HG03354 (cell line): ENCODE measurements at regions not wholly inside any gene's neighbourhood (a gene's known extent, or its start where the extent isn't known, plus 50 kb on each side); places are given as distances from the start of the nearest gene placed in this dataset.
A peak's percentile ranks its signal among the peaks of the same experiment; 100 is the strongest.

Source experiments
- ATAC-seq: cut with Tn5 transposase; IDR thresholded peaks from one replicate; pipeline ENCODE4 v1.9.1; 2021; ENCODE audit warnings: mild to moderate bottlenecking; ENCODE audit not compliant: unreplicated experiment, poor library complexity, severe bottlenecking

DNA sequence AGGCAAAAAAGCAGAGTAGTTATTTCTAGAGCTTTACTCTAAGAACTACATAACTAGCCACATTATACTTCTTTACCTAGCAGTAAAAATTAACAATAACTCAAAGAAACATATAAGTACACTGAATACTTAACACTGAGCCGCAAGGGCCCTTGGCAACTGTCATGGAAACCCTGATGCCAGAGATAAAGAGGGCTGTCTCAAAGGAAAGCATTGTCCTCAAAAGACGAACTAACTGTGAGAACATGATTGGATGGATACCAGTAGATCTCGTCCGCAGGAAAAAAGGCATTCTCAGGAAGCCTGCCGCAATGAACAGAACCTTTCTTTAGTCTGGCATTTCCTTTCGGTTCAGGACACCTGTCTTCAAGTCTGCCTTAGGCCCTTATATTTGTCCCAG lies 379.0 kb upstream of the SLC30A5 start:
- no peak for ATAC-seq

DNA sequence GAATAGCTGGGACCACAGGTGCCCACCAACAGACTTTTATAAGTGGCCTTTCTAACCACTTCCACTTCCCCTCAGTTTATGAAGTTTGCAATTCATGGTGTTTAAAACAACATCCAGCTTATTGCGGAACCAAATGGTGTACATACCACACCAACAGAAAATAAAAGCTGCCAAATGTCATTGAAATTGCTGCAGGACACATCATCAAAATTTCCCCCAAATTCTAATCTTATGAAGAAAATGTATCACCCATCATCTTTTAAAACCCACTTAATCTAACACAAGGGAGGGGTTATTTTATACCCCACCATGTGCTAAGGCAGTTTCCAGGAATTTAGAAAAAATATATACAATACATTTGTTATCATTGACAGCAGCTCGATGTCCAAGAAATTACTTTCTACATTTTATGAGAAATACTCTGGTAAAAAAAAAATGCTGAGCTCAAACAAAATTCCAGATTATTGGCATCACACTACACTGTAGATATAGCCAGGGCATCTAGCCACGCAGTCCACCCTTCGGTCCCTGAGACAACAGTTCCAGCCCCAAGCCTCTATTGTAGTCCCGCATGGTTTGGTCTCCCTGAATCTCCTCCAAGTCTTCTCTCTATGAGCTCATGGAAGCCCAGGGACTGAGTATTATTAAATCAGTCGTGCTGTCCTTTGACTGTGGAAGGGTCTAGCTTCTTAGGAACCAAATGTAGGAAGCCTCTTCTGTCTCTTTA lies 372.8 kb upstream of the SLC30A5 start:
- no peak for ATAC-seq

- ATAC-seq: no peak
These were observed 371.5 kb upstream of the SLC30A5 start for GRCh38 chr5:68722357-68722756.

DNA sequence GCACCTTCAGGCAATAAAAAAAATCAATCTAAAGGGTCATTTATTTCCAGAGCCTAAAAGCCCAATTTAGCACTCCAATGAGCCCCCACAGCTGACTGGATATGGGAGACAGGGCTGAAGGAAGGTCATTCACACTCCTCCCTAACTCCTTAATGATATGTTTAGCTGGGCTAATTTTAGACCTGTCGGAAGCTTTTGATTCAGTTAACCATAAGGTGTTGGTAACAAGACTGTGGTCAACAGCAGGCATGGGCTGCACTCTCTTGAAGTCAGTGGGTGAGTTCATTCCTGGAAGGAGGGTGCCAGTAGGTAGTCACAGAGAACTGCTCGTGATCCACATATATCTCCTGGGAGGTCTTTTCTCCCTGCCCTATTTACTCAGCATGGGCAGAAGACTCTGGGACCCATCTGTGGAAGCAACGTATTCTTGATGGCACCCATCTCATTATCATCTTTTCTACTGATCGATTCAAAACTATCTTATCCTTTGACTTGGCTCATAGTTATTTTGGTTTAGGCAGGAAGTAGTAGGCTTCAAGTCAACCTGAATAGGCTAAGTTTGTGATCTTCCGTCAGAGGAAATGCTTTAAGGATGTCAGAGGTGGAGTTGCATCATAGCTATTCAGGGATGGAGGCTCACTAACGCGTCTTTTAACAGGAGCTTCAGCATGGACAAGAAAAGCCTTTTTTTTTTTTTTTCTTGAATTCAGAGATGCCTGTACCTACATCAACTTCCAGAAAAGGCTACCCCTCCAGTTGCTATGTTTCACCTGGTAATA lies 367.7 kb upstream of the SLC30A5 start:
- ATAC-seq: no peak

DNA sequence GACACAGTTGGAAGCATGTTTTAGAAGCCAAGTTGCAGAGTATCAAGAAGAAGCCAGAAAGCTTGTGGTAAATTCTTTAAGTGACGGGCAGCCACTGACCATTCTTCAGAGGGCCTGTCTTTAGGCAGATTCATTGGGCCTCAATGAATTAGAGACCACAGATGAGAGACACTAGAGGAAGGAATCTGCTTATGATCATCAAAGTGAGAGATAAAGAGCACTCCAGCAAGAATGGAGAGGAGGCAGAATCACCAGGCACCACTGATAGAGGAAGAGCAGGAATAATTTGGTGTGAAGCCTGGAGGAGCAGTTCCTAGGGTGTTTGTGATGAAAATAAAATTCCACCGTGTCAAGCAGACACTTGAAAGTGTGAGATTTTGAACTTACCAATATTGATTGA lies 365.9 kb upstream of the SLC30A5 start:
- no peak for ATAC-seq

- no peak for ATAC-seq
These were observed 364.1 kb upstream of the SLC30A5 start for GRCh38 chr5:68729678-68730077.

GRCh38 chr5:68730220-68730978 lies 363.4 kb upstream of the SLC30A5 start:
- ATAC-seq: no peak

DNA sequence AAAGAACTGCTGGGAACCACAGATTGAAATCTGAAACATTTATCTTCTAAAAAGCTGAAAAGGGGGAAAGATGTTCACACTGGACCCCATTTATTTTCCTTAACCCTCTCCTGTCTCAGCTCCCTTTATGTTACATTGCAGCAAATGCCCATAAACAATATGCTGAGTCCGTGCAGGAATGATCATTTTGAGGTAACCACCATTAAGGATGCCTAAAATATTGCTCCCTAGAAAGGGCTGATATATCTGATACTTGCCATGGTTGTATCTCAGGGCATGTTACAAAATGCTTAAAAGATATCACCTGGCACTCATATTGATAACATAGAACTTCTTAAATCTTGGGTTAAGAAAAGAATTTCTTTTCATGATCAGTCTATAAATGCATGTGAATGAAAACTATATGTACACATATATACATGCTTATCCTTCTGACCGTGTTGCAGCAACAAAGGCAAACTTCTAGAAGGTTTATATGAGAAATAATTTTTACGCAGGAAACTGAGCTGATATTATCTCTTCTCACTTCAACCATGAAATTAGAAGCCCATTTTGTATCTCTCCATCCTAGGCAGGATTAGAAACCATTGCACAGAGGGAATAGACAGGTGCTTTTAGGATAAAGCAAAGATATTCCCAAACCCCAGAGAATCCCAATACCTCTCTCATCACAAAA lies 362.7 kb upstream of the SLC30A5 start:
- no peak for ATAC-seq

- no peak for ATAC-seq
These were observed 361.6 kb upstream of the SLC30A5 start for GRCh38 chr5:68732251-68732650.

DNA sequence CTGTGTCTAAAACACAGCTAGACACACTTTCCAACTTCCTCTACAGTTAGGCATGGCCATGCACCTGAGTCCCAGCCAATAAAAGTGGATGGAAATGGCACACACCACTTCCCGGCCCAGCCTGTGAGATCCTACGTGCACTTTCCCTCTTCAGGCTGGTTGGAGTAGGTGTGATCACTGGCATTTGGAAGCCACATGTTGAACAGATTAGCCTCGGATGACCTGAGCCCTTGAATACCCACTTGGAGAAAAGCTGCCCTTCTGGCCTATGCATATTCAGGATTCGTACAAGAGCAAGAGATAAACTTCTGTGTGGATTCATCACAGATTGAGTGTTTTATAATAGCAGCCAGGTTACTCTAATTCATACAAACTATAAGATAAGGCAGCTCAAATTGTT lies 359.0 kb upstream of the SLC30A5 start:
- no peak for ATAC-seq

DNA sequence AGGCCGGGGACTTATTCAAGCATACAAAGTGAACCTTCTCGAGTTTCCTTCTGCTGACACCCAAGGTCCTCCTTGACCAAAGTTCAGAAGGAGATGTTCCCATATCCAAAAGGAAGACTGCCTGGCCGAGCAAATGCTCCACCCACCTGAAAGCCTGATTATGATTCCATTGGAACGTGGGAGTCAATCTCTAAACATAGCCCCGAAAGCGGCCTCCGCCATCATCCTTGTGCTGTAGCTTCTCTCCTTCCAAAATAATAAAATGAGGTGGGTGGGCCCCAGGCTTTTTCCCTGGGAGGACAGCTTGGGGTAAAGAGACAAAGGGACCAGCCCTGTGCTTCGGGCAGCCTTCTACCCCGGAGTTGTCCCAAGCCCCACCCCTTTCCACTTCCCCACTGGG lies 355.6 kb upstream of the SLC30A5 start:
- ATAC-seq: no peak

DNA sequence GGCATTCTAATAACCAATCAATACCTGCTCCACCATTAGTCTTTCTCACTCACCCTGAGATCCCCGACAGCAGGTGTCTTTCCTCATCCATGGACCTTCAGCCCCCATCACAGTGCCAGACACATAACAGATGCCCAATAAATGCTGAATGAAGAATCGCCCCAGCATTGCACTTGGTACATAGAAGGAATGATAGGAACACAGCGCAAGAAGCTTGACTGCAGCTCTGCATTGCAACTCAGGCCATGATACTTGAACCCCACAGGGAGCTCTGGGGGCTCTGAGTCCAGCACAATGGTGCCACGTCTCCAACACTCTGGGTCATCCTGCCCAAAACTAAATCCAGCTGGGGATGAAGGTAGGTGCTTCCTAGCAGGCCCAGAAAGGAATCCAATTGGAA lies 355.0 kb upstream of the SLC30A5 start:
- no peak for ATAC-seq

- ATAC-seq: peak; percentile 91
These were observed 354.1 kb upstream of the SLC30A5 start for GRCh38 chr5:68739752-68740151.

- peak; percentile 75 for ATAC-seq
These were observed 353.4 kb upstream of the SLC30A5 start for GRCh38 chr5:68740226-68740910.

GRCh38 chr5:68744206-68744605 lies 349.6 kb upstream of the SLC30A5 start:
- no peak for ATAC-seq

GRCh38 chr5:68745448-68745847 lies 348.4 kb upstream of the SLC30A5 start:
- ATAC-seq: no peak

DNA sequence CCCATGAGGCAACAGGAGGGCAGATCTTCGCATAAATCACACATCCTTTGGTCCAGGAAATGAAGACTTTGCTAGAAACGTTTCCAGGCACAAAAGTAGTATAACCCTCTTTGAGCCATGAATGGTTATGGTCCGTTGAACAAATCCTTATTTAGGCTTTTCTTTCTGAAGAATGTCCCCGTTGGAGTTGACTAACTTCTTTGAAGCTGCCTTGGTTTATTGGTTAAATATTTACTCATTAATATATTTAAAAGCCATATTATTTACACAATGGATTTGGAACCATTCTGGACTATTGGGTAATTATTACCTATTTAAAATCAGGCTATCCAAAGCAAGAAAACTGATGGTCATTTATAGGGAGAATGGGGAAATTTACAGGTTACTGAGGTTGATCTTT lies 347.6 kb upstream of the SLC30A5 start:
- ATAC-seq: no peak

GRCh38 chr5:68746643-68747420 lies 347.0 kb upstream of the SLC30A5 start:
- no peak for ATAC-seq

- ATAC-seq: no peak
These were observed 346.3 kb upstream of the SLC30A5 start for GRCh38 chr5:68747521-68747920.
